ENCODE measurements at regions not wholly inside any gene's neighbourhood (a gene's known extent, or its start where the extent isn't known, plus 50 kb on each side); places are given as distances from the start of the nearest gene placed in this dataset.
"Not testable (repeated sequence)": the region's sequence is repeated elsewhere in the genome, so short reads cannot be mapped to it uniquely, and the experiment has no call there.

DNA sequence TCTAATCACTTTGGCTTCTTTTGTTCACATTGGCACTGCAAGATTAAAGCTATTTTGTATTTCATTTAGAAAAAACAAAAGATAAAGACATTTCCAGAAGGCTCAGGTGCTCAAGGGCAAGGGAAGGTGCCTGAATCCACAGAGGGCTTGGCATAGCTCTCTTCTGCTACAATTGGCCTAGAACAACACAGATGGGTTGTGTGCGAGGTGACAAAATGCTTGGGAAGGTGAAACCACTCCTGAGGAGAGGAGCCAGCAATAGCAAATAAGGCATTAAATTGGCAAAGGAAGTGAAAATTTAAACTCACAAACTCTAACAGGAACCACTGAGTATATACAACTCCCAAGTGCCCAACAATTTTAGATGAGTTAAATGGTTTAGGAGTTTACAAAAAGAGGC is 1290.4 kb upstream of the CHAC2 start:
- intact Hi-C loops (cut with micrococcal nuclease), result no loop called here

DNA sequence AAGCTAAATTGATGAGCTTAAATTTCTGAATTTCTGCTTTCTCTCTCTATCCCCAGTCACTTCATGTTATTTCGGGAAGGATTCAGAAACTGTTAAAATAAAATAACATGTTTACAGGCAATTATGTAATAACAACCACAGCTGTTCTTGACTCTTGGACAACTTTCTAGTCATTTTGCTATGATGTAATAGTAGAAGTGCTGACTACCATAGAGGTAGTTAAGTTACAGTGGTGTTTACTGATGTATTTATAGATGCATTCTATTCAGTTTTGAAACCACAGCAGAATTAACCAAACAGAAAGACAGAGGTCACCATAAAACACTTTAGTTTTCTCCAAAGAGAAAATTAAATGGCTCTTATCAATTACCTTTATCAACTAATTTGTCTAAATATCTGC is 1292.0 kb upstream of the CHAC2 start:
- intact Hi-C loops (cut with micrococcal nuclease), result no loop called here

DNA sequence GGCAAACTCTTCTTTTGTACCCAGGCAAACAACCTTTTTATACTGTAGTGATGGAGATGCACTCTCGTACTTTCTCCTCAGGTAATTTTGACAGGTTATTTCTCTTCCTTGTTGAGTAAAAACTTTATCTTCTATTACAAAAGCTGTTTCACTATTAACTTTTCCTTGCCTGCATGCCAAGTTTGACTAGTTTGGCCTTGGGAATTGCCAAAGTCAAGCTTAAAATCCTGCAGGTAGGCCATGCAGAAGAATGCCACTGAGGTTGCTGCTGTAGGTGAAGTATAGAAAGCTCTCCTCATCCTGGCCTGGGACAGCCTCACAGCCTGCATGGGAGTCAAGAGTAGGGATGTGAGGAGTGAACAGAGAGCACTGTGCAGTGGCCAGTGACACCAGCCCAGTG is 1293.5 kb upstream of the CHAC2 start:
- intact Hi-C loops (cut with micrococcal nuclease), result no loop called here

DNA sequence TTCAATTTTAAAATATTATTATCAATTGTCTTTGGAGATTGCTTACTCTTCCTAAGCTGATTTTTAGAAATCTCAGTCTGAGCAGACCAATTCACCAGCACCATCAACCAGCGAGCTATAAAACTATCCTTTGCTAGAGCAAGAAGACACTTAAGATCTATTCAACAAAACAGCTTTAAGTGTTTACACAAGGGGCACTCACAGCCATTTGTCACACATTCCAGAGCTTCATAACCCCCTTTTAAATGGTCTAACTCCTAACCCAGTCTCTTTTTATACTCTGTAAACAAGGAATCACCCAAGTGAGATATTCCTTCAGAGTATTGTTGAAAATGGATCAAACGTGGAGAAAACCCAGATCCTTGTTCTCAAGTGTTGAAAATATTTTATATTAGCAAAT is 1294.1 kb upstream of the CHAC2 start:
- intact Hi-C loops (cut with micrococcal nuclease), result no loop called here

DNA sequence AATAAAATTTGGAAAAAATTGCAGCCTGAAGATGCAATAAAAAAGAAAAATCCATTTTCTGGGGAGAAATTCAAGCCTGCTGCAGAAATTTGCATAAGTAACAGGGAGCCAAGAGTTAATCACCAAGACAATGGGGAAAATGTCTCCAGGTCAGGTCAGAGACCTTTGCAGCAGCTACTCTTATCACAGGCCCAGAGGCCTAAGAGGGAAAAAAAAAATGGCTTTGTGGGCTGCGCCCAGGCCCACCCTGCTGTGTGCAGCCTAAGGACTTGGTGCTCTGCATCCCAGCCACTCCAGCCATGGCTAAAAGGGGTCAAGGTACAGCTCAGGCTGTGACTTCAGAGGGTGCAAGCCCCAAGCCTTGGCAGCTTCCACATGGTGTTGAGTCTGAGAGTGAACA is 1297.1 kb upstream of the CHAC2 start:
- intact Hi-C loops (cut with micrococcal nuclease), result not testable (repeated sequence)

DNA sequence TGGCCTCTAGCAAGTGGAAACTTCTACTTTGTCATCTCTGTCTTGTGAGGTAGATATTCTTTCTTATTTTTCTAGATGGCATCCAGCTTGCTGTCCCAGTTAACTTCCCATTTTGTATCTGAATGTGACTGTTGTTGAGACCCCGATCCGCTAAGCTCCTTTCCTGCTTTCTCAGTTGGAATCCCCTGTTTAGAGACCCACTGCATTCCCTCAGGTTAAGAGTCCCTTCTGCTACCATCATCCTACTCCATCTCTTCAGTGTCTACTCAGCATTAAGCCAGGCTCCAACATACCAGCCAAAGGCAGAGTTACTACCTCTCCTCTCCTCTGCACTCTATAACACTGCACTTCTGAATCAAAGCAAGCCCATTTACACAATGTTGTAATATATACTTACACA is 1300.4 kb upstream of the CHAC2 start:
- intact Hi-C loops (cut with micrococcal nuclease), result no loop called here

DNA sequence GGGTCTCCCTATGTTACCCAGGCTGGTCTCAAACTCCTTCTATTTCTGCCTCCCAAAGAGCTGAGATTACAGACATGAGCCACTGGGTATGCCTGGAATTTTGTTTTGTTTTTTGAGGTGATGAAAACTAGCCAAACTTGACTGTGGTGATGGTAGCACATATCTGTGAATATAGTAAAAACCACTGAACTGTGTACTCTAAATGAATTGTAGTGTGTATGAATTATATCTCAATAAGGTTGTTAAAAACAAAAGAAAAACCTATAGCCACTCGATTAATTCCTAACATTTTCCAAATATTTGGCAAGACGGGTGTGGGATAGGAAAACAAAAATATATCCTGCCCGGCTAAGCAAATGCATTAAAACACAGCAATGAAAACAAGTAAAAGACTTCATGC is 1302.3 kb upstream of the CHAC2 start:
- intact Hi-C loops (cut with micrococcal nuclease), result no loop called here

DNA sequence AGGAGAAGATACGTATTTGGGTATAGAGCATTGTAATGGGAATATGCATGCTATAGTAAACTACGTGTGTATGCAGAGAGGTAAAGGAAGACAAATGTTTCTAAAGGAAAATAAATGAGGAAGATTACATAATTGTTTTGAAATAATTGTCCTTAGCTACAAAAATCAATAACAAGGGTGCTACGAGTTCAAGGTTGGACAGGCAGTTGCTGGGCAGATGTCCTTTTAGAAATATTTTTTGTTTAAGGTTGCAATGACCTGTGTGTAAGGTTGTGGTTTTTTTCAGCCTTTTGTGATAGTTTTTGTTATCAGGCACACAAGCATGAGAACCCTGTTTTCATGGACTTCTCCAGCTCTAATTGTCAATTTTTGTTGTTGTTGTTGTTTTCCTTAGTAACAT is 1304.1 kb upstream of the CHAC2 start:
- intact Hi-C loops (cut with micrococcal nuclease), result no loop called here

DNA sequence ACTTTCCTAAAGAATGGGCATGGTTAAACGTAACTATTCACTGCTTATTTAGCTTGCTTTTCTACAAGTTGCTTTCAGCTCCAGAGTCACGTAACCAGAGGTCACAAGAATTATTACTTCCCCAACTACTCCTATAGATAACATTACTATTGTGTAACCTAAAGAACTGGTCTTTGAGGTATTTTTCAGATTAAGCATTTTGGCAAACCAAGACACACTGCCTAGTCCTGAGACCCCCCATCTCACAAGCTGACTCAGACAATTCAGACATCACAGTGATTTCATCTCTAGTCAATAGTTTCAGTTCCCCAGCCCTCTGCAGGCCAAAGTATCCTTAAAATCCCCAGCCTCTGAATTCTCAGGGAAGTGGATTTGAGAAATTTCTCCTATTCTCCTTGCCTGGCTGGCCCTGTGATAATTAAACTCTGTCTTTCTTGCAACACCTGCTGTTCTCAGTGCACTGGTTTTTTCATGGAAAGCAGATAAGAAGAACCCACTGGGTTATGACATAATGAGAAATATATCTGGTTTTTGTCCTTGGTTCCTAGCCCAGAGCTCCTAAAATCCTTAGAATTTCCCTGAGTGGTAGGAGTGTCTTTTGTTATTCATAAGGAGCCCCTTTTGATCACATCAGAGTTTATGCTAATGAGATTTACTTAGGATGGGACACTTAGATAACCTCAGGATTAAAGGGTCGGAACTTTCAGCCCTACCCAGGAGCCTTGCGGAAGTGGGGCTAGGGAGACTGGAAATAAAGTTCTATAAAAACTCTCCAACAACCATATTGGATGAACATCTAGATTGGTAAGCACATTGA is 1310.8 kb upstream of the CHAC2 start:
- intact Hi-C loops (cut with micrococcal nuclease), result no loop called here

DNA sequence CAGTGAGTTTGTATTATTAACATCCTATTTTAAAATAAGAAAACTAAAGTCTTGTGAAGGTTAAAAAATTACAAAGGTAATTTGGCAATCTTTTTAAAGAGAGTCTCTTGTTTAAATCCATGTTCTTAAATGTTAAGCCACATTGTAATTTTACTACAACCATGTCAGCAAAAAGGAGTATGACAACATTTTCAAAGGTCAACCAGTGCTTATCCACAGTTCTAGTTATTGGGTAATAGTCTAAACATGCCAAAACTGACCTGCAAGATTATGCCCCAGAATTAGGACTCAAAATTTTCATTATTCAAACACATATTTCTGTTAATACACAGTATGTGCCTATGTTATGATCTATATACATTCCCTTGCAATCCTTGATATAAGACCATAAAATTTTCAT is 1312.6 kb upstream of the CHAC2 start:
- intact Hi-C loops (cut with micrococcal nuclease), result no loop called here

DNA sequence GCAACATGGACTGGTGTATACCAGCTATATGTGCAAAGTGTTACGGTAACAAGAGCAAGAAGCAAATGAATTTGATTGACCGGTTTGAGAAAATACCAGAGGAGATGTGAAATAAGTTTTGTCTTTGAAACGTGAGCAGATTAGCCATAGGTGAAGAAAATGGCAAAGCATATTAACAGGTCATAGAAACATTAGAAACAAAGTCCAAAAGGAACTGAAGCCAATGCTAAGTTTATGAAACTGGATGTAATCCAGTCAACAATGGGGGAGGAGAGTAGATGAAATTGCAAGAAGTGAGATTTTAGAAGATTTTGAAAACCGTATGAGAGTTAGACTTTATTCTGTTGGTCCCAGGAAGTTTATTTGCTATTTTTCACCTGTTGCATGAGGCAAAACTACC is 1315.4 kb upstream of the CHAC2 start:
- intact Hi-C loops (cut with micrococcal nuclease), result no loop called here

DNA sequence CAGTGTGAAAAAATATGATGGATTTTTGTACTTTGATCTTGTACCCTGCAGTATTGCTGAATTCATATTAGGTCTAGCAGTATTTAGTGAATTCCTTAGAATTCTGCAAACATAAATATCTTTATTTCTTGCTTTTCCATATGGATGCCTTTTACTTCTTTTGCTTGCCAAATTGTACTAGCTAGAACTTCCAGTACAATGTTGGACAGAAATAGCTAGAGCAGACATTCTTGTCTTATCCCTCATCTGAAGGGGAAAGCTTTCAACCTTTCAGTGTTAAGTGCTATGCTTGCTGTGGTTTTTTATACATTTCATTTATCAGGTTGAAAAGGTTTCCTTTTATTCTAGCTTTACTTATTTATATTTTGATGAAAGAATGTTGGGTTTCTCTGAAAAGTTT is 1321.9 kb upstream of the CHAC2 start:
- intact Hi-C loops (cut with micrococcal nuclease), result no loop called here

DNA sequence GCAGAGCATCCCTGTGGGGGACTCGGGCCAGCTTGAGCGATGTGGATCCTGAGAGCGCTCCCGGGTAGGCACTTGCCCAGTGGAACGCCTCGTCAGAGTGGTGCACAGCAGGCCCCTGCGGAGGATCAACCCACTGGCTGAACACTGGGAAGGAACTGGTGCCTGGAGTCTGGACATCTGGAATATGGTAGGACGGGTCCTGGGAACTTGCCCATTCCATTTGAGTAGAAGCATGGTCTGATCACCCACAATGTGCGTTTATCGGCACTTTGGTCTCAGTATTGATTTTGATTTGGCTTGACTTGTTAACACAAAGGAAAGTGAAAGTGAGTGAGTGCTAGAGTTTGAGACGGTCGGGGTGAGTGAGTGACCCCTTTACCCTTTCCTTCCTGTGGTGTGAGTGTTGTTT is 1336.2 kb upstream of the CHAC2 start:
- intact Hi-C loops (cut with micrococcal nuclease), result no loop called here

DNA sequence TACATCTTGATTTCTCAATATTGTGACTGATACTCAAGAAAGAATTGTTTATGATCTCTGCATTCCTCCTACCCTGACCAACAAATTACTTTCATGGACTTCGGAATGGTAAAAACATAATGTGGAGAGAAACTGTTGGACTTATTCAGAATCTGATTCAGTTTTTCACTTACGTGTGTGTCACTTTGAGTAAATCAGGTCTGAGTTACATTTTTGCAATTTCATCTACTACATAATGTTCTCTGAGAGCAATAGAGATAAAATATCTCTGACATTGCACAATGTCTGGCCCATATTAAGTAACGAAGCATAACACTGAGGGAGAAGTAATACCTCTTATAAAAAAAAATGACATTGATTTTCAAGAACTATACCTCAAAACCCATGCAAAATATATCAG is 1337.9 kb upstream of the CHAC2 start:
- intact Hi-C loops (cut with micrococcal nuclease), result no loop called here

DNA sequence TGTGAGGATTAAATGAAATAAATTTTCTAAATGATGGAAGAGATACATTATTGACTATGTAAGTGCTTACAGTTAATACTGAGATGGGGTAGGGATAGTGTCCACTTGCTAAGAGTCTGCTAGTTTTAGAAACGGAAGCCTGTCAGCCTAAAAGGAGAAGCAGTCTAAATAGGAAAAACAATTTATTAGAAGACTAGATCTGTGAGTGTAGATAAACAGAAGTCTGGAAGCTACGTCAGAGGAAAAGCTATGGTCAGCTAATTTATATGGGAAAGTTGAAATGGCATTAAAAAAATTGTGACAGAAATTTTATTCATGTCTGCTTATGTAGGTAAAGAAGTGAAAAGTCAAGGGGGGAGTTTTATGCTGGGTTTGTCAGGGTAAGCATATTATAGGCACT is 1338.4 kb upstream of the CHAC2 start:
- intact Hi-C loops (cut with micrococcal nuclease), result no loop called here

DNA sequence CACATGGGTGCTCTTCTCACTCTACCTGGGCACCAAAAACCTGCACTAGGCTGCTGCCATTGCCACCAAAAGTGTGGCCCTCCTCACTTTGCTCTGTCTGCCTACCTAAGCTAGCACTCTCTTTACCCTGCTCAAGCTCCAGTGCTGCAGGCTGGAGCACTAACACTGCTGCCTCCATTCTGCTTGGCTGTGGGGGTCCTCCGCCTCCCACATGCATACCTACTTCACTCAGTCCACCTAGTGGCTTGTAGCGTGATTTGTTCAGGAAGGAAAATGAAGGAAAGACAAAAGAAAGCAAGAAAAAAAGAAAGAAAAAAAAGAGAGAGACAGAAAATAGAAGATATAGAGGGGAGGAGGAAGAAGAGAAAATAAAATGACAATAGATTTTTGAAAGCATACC is 1339.4 kb upstream of the CHAC2 start:
- intact Hi-C loops (cut with micrococcal nuclease), result no loop called here

DNA sequence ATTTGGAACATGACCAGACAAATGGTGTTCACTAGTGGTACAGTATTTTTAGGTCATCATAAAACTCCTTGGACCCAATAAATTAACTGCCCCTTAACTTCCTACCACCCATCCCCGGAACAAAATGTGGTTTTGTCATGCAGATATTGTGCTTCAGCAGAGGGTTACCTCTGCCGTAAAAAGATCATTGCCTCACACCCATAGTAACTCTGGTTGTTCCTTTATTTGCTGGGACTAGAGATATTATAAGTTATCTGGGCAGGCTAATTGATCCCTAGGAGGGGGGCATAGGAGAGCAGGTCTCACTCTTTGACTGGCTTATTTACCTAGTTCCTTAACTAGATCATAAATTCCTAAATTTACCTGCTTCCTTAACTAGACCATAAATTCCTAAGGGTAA is 1343.9 kb upstream of the CHAC2 start:
- intact Hi-C loops (cut with micrococcal nuclease), result no loop called here

DNA sequence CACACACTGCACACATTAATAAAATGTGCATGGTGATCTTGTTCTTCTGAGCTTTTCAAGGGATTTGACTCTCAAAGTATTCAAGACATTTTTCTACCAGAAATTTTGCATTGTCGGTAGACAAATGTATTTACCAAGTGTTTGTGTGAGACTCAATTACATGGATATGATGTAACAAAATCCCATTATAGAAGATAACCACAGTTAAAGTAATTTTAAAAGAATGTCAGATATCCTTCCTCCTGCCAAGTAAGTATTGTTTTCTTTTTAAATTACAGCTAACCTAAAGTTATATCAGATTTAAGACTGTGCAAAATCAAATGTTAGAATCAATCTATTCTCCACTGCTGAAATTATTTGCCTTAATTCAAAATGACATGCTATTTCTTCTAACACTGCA is 1344.5 kb upstream of the CHAC2 start:
- intact Hi-C loops (cut with micrococcal nuclease), result no loop called here

DNA sequence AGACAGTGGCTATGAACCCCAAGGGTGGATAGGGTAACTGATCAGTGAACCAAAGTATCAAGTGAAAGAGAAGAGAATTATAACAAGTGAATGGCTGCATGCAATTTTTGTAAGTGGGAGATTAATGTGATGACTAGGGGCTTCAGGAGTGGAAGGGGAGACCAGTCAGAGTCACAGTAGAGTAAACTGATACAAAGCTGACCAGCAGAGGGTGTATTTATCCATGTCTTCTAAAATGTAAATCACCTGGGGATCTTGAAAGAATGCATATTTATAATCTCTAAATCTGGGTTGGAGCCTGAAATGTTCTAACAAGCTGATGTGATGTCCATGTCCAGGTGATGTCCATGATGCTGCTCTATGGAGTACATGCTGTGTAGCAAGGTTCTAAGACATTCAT is 1351.3 kb upstream of the CHAC2 start:
- intact Hi-C loops (cut with micrococcal nuclease), result no loop called here

DNA sequence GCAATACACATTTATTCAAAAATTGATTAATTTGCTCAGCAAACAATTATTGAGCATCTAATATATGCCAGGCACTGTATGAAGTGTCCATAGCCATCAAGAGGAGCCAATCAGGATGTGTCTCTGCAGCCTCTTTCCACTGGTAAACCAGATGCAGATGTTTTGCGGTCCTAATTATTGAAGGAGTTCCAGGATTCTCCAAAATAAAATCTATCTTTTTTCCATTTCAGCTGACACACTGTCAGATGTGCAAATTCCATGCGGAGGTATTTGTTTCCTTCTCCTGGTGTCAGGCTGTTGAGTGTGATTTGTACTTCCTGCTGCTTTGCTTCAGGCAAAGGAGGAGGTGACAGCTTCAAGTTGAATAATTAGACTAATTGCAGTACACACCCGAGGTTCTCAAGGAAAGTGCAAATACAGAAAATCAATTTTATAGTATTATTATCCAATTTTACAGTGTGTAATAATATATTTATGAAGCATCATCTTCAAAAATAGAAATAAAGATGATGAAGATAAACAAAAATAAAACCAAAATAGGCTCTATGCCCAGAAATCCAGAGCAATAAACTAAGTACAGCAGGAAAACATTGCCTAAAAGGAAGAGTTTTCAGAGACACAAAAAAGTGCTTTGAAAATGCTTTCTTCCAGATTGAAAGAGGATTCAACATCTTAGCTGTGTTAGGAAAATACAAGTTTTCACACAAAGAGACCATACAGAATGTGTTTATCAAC is 1352.9 kb upstream of the CHAC2 start:
- intact Hi-C loops (cut with micrococcal nuclease), result no loop called here

DNA sequence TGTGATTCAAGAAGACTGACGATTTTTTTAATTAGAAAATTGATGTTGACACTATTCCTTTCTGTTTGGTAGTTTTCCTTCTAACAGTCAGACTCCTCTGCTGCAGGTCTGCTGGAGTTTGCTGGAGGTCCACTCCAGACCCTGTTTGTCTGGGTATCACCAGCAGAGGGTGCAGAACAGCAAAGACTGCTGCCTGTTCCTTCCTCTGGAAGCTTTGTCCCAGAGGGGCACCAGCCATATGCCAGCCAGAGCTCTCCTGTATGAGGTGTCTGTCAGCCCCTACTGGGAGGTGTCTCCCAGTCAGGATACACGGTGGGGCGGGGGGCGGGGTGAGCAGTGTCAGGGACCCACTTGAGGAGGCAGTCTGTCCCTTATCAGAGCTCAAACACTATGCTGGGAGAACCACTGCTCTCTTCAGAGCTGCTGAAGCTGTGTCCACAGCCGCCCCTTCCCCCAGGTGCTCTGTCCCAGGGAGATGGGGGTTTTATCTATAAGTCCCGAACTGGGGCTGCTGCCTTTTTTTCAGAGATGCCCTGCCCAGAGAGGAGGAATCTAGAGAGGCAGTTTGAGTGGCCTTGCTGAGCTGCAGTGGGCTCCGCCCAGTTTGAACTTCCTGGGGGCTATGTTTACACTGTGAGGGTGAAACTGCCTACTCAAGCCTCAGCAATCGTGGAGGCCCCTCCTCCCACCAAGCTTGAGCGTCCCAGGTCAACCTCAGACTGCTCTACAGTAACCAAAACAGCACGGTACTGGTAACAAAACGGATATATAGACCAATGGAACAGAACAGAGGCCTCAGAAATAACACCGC is 1358.1 kb upstream of the CHAC2 start:
- intact Hi-C loops (cut with micrococcal nuclease), result not testable (repeated sequence)

DNA sequence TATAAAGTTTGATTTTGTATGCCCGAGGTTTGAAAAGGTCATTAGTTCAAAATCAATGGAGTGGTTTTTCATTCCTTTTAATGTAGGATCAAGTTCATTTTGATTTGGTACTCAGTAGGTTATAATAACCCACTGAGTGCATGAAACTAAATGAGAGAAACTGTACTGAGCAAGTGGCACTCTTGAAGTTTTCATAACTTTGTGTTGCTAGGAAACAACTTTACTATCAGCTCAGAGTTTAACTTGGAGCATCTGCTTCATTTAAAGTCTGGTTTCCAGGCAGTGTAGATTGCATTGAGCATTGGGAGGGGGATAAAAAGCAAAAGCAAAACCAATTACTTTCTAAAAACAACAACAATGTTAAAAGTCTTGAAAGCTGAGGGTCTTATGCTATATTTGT is 1361.6 kb upstream of the CHAC2 start:
- intact Hi-C loops (cut with micrococcal nuclease), result no loop called here

Data from T-helper 2 cell treated with Interferon-gamma antibody and Interleukin-4, amounts not matched to agents 100 ng/mL and 5 ng/mL, for 36 hours (primary cell).